ENCODE measurements at regions not wholly inside any gene's neighbourhood (a gene's known extent, or its start where the extent isn't known, plus 50 kb on each side); places are given as distances from the start of the nearest gene placed in this dataset.
"Not testable (repeated sequence)": the region's sequence is repeated elsewhere in the genome, so short reads cannot be mapped to it uniquely, and the experiment has no call there.

DNA sequence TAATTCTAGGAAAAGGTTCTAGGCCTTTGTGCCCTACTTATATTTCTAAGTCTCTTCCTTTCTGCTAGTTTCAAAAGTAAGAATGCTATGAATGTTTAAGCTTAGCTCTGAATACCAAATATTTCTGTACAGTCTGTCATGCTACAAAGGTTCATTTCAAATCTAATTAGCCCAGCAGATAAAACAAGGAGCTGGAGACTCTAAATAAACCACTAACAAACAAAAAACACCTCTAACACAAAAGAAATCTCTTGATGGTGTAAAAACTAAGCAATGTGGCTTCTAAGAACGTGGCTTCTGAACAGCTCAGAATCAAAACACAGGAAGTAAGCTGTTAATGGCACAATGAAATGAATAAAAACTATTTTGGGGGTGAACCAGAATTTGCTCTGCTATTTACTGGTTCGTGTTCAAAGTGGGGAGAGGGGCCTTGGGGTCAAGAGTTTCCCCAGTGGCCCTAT, 198.3 kb downstream of the BCAS1 start:
- no peak for DNase-seq

DNA sequence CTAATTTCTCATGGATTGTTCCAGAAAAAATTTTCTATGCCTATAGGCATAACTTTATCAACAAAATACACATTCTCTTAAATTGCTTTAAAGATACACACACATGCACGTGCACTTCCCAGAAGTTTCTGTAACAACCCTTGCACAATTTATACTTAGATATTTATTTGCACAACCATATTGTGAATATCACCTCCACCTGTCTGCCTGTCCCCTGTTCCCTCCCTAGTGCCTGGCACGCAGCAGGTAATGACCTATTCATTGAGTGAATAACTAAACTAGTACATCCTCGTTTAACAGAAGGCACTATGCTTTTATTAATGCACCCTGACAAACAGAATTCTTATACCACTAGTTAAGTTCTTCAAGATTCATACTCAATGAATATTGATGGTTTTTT, 198.9 kb downstream of the BCAS1 start:
- no peak for DNase-seq

DNA sequence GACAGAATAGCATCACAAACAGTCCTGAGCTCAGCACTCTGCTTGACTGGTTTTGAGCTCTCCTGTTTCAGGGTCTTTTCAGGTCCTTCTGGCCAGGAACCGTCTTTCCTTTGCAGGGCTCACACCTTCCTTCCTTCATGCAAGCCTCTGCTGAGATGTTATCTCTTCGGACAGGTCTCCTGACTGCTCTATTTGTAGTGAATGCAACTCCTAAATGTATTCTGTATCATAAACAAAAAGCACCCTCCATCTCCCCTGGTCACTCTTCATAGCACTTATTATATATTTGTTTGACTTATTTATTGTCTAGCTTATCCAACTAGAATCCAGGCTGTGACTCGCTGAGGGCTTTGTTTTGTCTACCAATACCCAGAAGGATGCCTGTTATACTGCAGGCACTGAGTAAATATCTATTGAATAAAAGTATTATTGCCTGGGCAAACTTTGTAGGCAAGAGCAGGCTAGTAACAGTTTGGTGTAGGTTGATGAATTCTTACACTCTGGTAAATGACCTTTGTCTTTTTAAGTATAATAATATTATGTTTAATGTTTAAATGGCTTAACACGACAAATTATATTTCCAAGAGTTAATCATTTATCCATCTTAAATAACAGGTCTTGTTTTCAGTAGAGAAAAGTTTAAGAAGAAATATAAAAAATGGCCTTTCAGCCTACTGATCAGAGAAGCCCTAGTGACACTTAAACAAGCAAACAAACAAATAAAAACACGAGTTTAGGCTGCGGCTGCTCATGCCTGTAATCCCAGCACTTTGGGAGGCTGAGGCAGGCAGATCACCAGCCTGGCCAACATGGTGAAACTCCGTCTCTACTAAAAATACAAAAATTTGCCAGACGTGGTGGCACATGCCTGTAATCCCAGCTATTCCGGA, 199.7 kb downstream of the BCAS1 start:
- no peak for DNase-seq

DNA sequence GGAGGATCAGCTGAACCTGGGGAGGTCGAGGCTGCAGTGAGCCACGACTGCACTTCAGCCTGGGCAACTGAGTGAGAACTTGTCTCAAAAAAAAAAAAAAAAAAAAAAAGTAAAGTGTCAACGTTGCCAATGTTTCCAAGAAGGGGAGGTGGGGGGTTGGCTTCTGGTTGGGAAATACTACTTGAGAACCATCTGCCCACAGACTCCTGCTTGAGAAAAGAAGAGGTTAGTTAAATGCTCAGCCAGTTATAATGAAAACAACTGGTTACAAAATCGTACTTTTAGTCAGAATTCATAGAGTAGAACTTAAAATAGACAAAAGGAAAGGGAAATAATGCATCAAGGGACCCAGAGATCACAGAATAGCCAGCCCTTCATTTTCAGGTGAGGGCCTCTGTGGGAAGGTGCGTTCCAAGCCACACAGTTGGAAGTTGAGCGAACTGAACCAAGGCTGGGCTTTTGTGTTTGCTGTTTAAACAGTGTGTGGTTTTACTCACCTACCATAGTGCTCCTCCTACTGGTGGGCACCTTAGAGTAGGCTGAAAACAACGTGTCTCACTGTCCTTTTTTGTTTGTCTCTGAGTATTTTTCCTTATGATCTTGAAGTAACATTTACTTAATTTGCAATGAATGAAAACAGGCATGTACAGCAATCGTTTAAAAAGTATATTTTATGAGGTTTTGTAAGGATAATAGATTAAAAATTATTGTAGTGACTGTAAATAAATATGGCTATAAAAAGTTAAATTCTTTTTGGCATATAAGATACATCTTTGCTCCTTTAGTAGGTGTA, 200.7 kb downstream of the BCAS1 start:
- DNase-seq: peak; percentile 43

DNA sequence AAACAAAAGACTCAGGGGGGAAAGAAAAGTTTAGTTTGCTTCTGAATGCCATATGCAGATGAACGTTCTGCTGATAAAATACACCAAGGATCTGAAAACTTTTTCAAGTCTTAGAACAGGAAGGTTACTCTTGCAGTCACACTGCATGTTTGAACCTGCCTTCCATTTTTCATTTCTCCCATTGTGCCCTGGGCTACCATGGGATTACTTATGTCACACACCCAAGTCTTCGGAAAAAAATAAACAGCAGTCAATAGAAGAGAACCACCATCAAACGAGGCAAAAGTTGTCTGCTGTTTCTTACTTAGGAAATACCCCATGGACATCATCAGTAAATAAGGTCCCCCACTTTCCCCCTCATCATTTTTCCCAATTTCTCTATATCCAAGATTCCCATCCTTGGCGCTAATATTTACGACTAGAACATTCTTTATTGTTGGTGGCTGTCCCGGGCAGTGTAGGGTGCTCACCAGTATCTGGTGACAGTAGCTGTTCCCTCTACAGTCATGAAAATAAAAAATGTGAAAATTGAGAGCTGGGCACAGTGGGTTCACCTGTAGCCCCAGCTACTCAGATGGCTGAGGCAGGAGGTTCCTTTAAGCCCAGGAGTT, 202.5 kb downstream of the BCAS1 start:
- DNase-seq: no peak

DNA sequence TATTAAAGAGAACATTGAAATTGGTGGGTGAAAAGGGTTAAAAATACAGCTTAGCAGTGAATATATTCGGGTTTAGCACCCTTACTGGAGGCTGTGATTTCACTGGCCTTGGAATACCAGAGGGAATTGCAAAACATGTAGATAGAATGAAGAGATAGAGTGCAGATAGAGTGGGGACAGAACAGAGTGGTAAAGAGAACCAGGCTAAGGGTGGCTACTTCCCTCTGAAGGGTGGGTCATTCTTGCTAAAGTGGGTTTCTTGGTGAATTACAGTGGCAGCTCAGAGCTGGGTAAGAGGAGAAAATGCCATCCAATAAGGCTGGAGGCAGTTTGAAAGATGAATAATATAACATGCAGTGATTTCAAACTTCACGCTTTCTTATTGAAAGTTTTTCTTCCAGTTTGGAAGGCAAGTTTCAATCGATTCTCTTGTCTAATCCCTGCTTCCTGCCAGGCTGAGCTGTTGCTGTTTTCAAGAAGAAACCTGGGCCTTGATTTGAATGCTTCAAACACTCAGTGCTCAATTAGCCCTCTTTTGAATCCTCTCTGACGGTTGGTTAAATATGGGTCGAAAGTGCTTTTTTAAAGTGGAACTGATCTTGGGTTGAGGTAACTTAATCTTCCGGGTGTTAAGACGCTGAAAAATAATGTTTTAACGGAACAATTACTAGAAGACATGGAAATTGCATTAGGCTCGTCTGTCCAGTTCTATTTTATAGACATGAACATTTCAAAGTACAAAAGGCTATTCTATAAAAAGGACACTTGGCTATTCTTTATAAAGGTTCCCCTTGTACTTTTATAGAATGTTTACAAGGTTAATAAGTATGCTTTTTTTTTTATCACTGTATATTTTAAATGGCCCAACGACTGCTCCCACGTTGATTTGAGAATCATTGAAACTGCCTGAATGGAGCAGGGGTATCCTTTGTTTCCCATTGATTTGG, 203.3 kb downstream of the BCAS1 start:
- no peak for DNase-seq

DNA sequence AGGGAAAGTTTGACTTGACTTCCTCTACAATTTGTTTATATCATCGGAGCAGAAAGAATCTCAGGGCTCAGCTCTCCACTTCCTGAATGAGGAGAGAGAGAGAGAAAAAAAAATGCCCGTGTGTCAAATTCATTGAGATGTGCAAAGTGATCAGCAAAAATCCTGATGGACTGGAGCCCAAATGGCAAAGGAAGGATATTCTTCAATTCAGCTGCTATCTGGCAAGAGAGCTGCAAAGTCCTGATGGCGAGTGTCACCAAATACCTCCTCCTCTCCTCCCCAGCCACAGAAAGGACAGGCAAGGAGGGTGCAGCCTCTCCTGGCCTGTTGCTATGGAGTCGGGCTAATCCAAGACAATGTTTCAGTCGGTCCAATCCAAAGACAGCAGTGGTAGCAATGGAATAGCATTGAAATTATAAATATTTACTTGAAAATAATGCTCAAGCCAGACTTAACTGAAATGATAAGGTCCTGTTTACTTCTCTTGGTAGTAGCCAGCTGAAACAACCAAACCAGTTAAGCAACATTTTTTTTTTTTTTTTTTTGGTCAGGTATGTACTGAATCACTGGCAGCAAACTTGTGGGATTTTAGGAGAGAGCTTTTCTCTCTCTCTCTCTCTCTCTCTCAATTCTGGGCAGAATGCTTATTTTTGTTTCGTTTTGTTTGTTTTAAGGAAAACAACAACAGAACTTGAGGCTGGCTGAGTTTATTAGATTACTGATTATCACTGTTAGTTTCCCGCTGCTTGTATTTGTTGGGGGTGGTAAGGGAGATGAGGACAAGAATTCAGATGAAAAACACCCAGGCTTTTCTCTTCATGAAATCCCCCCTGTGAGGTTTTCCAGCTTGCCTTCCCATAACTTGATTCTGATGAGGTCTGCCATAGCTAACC, 204.2 kb downstream of the BCAS1 start:
- DNase-seq: no peak

DNA sequence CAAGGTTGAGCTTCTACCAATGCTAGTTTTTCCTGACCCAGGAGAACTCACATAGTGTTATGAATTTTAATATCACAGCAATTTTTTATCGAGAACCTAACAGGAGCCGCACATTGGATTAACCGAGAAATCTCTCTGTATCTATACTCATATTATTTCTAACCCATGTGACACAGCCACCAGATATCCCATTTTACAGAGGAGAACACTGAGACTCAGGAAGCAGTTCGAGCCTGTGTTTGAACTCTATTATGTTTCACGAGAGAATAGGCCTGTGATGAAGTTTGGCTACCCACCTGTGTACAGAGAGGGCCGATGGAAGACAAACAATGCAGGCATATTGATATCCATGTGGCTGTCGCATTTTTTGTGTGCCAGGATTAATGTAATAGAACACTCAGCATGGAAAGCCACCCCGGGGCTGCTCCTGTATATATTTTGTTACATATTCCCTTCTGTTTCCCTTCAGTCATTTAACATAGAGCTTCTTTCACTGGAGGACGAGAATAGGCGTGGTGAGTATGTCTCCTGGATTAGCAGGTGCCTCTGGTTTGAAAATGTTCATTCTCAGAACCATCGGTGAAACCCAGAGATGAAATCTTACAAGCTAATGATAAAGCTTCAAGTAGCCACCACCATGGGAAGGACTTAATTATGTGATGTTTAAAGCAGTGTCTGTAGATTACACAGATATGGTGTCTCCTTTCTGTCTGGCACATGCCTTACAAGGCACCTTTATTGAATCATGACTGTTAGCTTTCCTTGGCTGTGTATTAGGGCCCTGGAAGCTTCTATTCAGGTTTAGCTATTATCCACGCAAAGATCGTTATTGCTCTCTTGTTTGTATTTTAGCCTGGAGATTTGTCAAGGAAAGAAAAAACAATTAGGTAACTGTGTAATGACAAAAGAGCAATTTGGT, 205.4 kb downstream of the BCAS1 start:
- DNase-seq: not testable (repeated sequence)

DNA sequence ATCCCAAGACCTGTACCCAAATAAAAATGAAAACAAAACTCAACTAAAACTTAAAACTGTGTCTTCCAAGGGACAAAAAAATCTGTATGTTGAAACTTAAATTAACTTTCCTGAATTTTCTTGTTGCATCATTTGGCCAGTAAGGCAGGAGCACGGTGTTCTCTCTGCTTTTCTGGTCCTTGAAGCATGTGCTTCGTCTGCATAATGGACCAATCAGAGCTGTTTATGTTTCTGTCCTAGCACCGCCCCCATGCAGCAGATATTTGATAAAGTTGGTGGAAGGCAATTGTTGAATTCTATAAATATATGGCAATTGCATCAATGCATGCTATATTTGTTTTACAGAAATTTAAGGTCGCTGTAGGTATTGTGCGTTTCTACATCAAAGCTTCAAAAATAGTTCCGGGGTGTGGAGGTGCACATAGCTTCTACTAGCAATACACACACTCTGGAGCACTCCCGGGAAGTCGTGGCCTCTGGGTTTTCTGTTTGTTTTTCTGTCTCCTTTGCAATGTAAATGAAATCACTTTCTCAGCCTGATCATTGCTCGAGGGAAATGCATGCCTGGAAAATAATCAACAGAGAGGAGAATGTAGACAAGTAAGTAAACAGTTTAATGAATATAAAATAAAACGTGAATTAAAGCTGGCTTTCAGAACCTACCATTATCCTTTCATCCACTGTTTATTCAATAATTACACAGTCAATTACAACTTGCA, 206.3 kb downstream of the BCAS1 start:
- not testable (repeated sequence) for DNase-seq

DNA sequence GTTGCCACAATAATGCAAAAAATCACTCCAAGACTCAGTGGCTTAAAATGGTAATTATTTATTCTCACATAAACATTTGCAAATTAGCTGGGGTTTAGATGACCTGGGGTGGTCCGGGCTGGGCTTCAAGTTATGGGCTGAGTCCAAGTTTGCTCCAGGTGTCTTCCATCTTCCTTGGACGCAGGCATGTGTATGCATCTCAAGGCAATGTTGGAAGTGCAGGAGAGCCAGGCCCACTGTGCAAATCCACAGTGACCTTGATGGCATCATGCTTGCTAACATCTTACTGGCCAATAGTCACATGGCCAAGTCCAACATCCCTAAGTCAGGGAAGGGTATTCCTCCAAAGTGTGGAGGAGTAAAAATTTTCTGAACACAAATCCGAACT, 206.9 kb downstream of the BCAS1 start:
- DNase-seq: not testable (repeated sequence)

DNA sequence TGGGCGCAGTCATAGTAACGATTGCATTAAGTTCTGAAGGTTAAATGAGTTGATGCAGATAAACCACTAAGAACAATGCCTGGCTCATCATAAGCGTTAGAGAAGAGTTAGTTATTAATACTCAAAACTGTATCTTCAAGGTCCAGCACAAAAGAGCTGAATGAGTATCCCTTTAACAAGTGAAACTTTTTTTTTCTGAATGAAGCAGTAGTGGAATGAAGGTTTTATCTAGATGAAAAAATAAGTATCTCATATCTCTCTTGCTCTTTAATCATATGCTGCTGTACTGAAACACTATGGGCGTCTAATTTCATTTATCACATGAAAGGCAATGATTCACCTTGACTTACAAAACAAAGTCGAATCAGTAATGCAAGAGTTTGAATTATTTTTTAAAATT, 207.4 kb downstream of the BCAS1 start:
- not testable (repeated sequence) for DNase-seq

DNA sequence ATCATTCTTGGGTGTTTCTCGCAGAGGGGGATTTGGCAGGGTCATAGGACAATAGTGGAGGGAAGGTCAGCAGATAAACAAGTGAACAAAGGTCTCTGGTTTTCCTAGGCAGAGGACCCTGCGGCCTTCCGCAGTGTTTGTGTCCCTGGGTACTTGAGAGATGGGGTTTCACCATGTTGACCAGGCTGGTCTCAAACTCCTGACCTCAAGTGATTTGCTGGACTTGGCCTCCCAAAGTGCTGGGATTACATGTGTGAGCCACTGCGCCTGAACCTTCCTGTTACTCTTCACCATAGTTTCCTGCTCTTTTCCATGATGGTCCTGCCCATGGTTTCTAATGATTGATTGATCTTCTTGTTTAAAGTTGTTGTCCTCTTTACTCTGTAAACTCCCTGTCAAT, 207.9 kb downstream of the BCAS1 start:
- DNase-seq: not testable (repeated sequence)

DNA sequence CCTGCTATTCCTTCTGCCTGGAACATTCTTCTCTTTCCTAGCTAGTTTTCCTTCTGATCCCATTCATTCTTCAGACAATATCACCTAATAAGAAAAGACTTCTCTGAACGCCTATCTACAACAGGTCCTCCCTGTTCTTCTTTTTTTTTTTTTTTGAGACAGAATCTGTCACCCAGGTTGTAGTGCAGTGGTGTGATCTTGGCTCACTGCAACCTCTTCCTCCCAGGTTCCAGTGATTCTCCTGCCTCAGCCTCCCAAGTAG, 208.3 kb downstream of the BCAS1 start:
- not testable (repeated sequence) for DNase-seq

DNA sequence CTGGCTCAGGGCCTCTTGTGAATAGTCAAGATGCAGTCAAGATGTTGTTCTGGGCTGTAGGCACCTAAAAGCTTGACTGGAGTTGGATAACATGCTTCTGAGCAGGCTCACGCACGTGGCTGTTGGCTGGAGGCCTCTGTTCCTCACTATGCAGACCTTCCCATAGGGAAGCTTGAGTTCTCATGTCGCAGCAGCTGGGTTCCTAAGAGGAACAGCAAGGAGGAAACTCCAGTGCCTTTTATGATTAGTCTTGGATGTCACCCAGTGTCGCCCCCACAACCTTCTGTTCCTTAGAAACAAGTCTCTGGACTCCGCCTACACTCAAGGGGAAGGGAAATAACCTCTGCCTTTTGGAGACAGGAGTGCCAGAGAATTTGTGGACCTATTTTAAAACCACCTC, 210.7 kb downstream of the BCAS1 start:
- DNase-seq: no peak

DNA sequence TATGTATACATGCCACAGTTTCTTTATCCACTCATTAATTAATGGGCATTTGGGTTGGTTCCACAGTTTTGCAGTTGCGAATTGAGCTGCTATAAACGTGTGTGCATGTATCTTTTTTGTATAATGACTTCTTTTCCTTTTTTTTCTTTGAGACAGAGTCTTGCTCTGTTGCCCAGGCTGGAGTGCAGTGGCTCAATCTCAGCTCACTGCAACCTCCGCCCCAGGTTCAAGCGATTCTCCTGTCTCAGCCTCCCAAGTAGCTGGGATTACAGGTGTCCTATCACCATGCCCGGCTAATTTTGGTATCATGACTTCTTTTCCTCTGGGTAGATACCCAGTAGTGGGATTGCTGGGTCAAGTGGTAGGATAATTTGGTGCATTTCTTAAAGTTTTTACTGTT, 211.4 kb downstream of the BCAS1 start:
- DNase-seq: not testable (repeated sequence)

DNA sequence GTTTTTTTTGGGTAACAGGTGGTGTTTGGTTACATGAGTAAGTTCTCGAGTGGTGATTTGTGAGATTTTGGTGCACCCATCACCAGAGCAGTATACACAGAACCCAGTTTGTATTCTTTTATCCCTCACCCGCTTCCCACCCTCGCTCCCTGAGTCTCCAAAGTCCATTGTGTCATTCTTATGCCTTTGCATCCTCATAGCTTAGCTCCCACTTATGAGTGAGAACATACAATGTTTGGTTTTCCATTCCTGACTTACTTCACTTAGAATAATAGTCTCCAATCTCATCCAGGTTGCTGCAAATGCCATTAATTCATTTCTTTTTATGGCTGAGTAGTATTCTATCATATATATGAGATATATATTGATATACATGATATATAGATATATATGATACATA, 211.9 kb downstream of the BCAS1 start:
- not testable (repeated sequence) for DNase-seq

DNA sequence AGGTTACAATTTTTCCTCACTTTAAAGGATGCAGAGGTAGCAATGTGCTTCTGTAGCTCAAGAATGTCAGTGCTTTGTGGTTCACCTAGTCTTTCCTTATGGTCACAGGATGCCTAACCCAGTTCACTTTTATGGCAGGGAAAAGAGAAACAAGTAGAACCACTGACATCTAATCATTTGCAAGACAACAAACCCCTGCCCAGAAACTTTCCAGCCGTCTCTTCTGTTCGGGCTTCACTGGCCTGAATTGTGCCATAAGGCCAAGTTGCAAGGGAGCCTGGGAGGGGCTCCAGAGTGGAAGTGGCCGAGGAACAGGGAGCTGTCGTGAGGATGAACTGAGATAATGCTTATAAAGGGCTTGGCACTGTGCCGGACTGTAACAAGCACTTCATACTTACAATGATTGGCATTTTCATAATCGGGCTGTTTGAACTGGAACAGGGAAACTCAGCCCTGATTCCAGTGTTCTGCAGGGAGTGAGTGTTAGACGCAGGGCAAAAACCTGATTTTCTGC, 212.6 kb downstream of the BCAS1 start:
- DNase-seq: no peak

DNA sequence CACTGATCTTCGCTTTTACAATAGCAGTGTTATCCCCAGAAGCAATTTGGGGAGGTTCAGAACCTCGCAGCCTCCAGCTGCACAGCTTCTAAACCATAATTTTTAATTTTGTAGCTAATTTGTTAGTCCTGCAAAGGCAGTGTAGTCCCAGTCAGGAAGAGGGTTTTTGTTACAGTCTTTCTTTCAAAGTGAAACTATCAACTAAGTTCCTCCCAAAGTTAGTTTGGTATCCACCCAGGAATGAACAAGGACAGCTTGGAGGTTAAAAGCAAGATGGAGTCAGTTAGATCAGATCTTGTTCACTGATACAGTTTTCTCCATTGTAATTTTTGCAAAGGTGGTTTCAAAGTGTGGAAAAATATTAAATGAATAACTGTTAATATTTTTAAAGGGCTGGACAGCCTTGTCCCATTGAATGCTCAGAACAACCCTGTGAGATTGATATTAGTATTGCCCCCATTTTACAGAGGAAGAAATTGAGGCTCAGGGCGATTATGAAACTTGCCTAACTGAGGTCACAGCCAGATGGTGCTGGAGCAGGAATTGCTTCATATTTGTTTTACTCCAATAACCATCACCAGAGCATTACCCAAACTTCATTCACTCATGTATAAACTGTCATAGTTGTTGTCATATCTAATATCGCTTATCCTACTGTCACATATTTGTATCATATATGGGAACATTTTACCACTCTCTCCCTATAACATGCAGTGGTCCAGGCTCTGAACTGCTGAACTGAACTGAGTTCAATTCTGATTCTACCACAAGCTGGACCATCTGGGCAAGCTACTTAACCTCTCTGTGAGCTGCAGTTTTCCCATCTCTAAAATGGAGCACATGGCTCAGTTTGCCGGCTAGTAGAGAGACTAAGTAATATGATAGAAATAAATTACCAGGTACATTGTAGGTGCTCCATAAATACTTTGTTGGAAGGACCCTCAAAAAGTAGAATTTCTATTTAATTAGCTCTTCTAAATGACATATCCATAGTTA, 213.8 kb downstream of the BCAS1 start:
- no peak for DNase-seq

All from SIG-M5 (cell line).